ENCODE measurements at regions not wholly inside any gene's neighbourhood (a gene's known extent, or its start where the extent isn't known, plus 50 kb on each side); places are given as distances from the start of the nearest gene placed in this dataset.

DNA sequence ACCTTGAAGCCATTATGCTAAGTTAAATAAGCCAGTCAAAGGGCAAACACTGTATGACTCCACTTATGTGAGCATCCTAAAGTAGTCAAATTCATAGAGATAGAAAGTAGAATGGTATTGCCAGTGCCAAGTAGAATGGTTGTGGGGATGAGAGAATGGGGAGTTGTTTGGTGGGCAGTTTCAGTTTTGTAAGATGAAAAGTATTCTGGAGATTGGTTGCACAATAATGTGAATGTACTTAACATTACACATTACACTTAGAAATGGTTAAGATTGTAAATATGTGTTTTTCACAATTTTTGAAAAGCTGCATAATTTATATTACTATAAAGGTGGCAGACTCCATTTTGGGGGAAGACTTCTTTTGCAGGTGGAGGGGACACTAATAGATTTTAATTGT is 51.3 kb upstream of the CARMIL1 start:
- no peak for TF ChIP-seq EZH2 (IDR thresholded peaks at IDR 0.05; ENCODE audit: borderline replicate concordance, low read length)
- TF ChIP-seq, protein P1, sequence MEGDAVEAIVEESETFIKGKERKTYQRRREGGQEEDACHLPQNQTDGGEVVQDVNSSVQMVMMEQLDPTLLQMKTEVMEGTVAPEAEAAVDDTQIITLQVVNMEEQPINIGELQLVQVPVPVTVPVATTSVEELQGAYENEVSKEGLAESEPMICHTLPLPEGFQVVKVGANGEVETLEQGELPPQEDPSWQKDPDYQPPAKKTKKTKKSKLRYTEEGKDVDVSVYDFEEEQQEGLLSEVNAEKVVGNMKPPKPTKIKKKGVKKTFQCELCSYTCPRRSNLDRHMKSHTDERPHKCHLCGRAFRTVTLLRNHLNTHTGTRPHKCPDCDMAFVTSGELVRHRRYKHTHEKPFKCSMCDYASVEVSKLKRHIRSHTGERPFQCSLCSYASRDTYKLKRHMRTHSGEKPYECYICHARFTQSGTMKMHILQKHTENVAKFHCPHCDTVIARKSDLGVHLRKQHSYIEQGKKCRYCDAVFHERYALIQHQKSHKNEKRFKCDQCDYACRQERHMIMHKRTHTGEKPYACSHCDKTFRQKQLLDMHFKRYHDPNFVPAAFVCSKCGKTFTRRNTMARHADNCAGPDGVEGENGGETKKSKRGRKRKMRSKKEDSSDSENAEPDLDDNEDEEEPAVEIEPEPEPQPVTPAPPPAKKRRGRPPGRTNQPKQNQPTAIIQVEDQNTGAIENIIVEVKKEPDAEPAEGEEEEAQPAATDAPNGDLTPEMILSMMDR (conservative IDR thresholded peaks at IDR 0.05 in 1 of 2, IDR thresholded peaks at IDR 0.05 in 1 of 2; ENCODE audit: extremely low read depth in 1 of 2, insufficient read depth in 1 of 2, low read depth in 1 of 2, low read length in 2 of 2): no peak
